ENCODE measurements at regions not wholly inside any gene's neighbourhood (a gene's known extent, or its start where the extent isn't known, plus 50 kb on each side); places are given as distances from the start of the nearest gene placed in this dataset.

- no peak for DNase-seq
- TF ChIP-seq POLR2A (IDR thresholded peaks at IDR 0.05; ENCODE audit: low read length) (no peak), GATA1 (IDR thresholded peaks at IDR 0.05; ENCODE audit: low read depth, low read length) (no peak)
Observed at GRCh38 chr20:4585104-4585753, 101.0 kb upstream of the PRNP start.

- TF ChIP-seq POLR2A (IDR thresholded peaks at IDR 0.05; ENCODE audit: low read length) = no peak
- TF ChIP-seq GATA1 (IDR thresholded peaks at IDR 0.05; ENCODE audit: low read depth, low read length) = no peak
- DNase-seq = no peak
Observed at GRCh38 chr20:4584510-4584909, 101.7 kb upstream of the PRNP start.

GRCh38 chr20:4581838-4582237 is 104.4 kb upstream of the PRNP start:
- no peak for TF ChIP-seq POLR2A (IDR thresholded peaks at IDR 0.05; ENCODE audit: low read length)
- no peak for TF ChIP-seq GATA1 (IDR thresholded peaks at IDR 0.05; ENCODE audit: low read depth, low read length)
- no peak for DNase-seq

GRCh38 chr20:4578375-4578774 is 107.9 kb upstream of the PRNP start:
- TF ChIP-seq POLR2A (IDR thresholded peaks at IDR 0.05; ENCODE audit: low read length) (no peak), GATA1 (IDR thresholded peaks at IDR 0.05; ENCODE audit: low read depth, low read length) (no peak)
- no peak for DNase-seq

GRCh38 chr20:4574356-4574690 is 111.9 kb upstream of the PRNP start:
- TF ChIP-seq GATA1 (IDR thresholded peaks at IDR 0.05; ENCODE audit: low read depth, low read length) (no peak), POLR2A (IDR thresholded peaks at IDR 0.05; ENCODE audit: low read length) (no peak)
- DNase-seq = no peak

- TF ChIP-seq GATA1 (IDR thresholded peaks at IDR 0.05; ENCODE audit: low read depth, low read length) = no peak
- TF ChIP-seq POLR2A (IDR thresholded peaks at IDR 0.05; ENCODE audit: low read length) = no peak
- no peak for DNase-seq
Observed at GRCh38 chr20:4573564-4574355, 112.5 kb upstream of the PRNP start.

- TF ChIP-seq GATA1 (IDR thresholded peaks at IDR 0.05; ENCODE audit: low read depth, low read length) = no peak
- DNase-seq = no peak
Observed at GRCh38 chr20:4571759-4572531, 114.3 kb upstream of the PRNP start.

- TF ChIP-seq GATA1 (IDR thresholded peaks at IDR 0.05; ENCODE audit: low read depth, low read length) (no peak), POLR2A (IDR thresholded peaks at IDR 0.05; ENCODE audit: low read length) (no peak)
- DNase-seq = no peak
Observed at GRCh38 chr20:4569865-4570264, 116.4 kb upstream of the PRNP start.

GRCh38 chr20:4569092-4569491 is 117.2 kb upstream of the PRNP start:
- TF ChIP-seq POLR2A (IDR thresholded peaks at IDR 0.05; ENCODE audit: low read length) (no peak), GATA1 (IDR thresholded peaks at IDR 0.05; ENCODE audit: low read depth, low read length) (no peak)
- DNase-seq = peak; percentile 5 to 21

- DNase-seq = no peak
- TF ChIP-seq GATA1 (IDR thresholded peaks at IDR 0.05; ENCODE audit: low read depth, low read length) (no peak), POLR2A (IDR thresholded peaks at IDR 0.05; ENCODE audit: low read length) (no peak)
Observed at GRCh38 chr20:4568361-4568959, 117.8 kb upstream of the PRNP start.

- DNase-seq = no peak
- TF ChIP-seq POLR2A (IDR thresholded peaks at IDR 0.05; ENCODE audit: low read length) = no peak
- no peak for TF ChIP-seq GATA1 (IDR thresholded peaks at IDR 0.05; ENCODE audit: low read depth, low read length)
Observed at GRCh38 chr20:4567170-4567569, 119.1 kb upstream of the PRNP start.

- no peak for TF ChIP-seq POLR2A (IDR thresholded peaks at IDR 0.05; ENCODE audit: low read length)
- TF ChIP-seq GATA1 (IDR thresholded peaks at IDR 0.05; ENCODE audit: low read depth, low read length) = no peak
- DNase-seq = peak; percentile 20 to 21
Observed at GRCh38 chr20:4563534-4563933, 122.7 kb upstream of the PRNP start.

- no peak for DNase-seq
Observed at GRCh38 chr20:4563031-4563430, 123.2 kb upstream of the PRNP start.

GRCh38 chr20:4560667-4561066 is 125.6 kb upstream of the PRNP start:
- no peak for TF ChIP-seq POLR2A (IDR thresholded peaks at IDR 0.05; ENCODE audit: low read length)
- no peak for TF ChIP-seq GATA1 (IDR thresholded peaks at IDR 0.05; ENCODE audit: low read depth, low read length)
- no peak for DNase-seq

More at GRCh38 chr20:4563031-4563430, 123.2 kb upstream of the PRNP start:
- TF ChIP-seq GATA1 (IDR thresholded peaks at IDR 0.05; ENCODE audit: low read depth, low read length) = no peak
- no peak for TF ChIP-seq POLR2A (IDR thresholded peaks at IDR 0.05; ENCODE audit: low read length)

Data from erythroblast (primary cell).